Skeletal muscle cell (primary cell): ENCODE measurements at regions not wholly inside any gene's neighbourhood (a gene's known extent, or its start where the extent isn't known, plus 50 kb on each side); places are given as distances from the start of the nearest gene placed in this dataset.
A peak's percentile ranks its signal among the peaks of the same experiment; 100 is the strongest.

ENCODE experiments used
- DNase-seq: peaks from one replicate; pipeline ENCODE4 v3.0.0-alpha.2; 2010; ENCODE audit warnings: low read depth
- H3K4me3 ChIP-seq: 2 replicates; pipeline ENCODE4 v1.5.1; 2011; ENCODE audit warnings: low read depth, mild to moderate bottlenecking, control low read depth, low read length, moderate library complexity

GRCh38 chr5:115417076-115417475, 120.6 kb upstream of the CCDC112 start:
- no peak overlapping the region for H3K4me3 ChIP-seq
- DNase-seq, result no peak

DNA sequence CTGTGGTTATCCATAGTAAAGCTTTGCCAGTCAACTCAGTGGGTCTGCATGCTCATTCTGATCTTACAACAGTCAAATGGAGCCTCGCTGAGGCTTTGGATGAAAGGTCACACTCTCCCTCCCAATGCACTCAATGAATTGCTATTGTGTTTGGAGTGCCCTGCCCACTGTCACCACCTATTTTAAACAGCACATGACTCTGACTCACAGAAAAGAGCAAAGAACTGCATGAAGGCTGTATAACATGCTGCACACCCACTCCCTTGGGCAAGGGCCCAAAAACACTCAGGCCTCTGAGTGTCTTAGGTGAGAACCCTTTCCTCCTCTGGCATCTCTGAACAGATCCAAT, 118.7 kb upstream of the CCDC112 start:
- H3K4me3 ChIP-seq, result no peak overlapping the region
- peak; percentile 81 for DNase-seq

- peak; percentile 92 for DNase-seq
- H3K4me3 ChIP-seq, result no peak overlapping the region
Observed at GRCh38 chr5:115414406-115415142, 118.1 kb upstream of the CCDC112 start.

DNA sequence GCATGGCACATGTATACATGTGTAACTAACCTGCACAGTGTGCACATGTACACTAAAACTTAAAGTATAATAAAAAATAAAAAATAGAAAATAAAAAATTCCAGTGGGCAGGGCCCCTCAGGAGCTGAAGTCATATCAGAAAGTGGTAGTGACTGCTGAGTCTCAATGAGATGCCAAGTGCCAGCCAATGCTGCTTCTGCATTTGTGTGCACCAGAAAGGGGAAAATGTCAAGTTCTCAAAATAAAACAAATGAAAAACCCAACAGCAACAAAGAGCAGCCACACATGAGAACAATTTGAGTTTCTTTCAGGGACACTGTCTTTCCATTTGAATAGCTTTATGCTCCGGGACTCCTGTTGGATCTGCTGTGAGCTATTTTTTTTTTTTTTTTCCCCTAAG, 117.2 kb upstream of the CCDC112 start:
- no peak overlapping the region for H3K4me3 ChIP-seq
- DNase-seq, result no peak

GRCh38 chr5:115409094-115409493, 112.6 kb upstream of the CCDC112 start:
- DNase-seq, result no peak
- H3K4me3 ChIP-seq, result no peak overlapping the region

GRCh38 chr5:115402822-115403577, 106.5 kb upstream of the CCDC112 start:
- no peak overlapping the region for H3K4me3 ChIP-seq
- no peak for DNase-seq

- no peak for DNase-seq
- H3K4me3 ChIP-seq, result no peak overlapping the region
Observed at GRCh38 chr5:115402092-115402491, 105.6 kb upstream of the CCDC112 start.

GRCh38 chr5:115398719-115399118, 102.3 kb upstream of the CCDC112 start:
- peak; percentile 84 for DNase-seq
- no peak overlapping the region for H3K4me3 ChIP-seq

DNA sequence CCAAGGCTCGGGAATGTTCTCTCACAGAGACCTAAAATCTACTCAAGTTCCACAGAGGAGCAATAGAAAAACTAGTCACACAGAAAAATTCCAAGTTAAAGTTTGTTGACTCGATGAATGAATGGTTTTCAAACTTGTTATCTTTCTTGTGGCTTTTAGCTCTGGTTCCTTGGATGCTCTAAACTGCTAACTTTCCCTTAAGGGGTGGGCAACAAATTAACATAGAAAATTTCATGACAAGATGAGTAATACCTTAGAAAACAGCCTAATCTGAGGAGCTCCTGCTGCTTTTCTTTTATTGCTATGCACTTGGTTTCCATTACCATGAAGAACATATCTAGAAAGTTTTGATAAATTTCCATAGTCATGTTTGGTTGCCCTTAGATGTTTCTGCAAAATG, 100.2 kb upstream of the CCDC112 start:
- no peak overlapping the region for H3K4me3 ChIP-seq
- DNase-seq, result no peak

DNA sequence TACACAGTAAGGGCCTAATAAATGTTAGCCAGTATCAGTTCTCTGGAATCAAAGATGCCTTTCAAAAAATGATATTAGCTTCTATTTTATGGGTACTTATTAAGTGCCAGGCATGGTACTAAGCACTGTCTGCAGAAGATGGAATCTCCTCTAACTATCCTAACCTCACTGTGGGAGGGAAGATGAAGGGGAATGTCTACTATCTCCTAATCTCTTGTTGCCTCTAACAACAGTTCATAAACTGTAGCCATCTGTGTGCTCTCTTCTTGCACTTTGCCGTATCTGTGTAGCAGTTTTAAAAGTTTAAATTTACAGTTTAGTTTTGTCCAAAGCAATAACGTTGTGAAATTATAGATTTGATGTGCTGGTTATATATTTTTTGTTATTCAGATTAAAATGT, 99.6 kb upstream of the CCDC112 start:
- H3K4me3 ChIP-seq, result no peak overlapping the region
- no peak for DNase-seq

GRCh38 chr5:115394531-115394930, 98.1 kb upstream of the CCDC112 start:
- H3K4me3 ChIP-seq, result no peak overlapping the region
- no peak for DNase-seq

- no peak overlapping the region for H3K4me3 ChIP-seq
- DNase-seq, result no peak
Observed at GRCh38 chr5:115393239-115393638, 96.8 kb upstream of the CCDC112 start.

- no peak overlapping the region for H3K4me3 ChIP-seq
- DNase-seq, result no peak
Observed at GRCh38 chr5:115392611-115393010, 96.2 kb upstream of the CCDC112 start.

GRCh38 chr5:115391780-115392179, 95.3 kb upstream of the CCDC112 start:
- no peak overlapping the region for H3K4me3 ChIP-seq
- DNase-seq, result no peak

GRCh38 chr5:115389799-115390382, 93.4 kb upstream of the CCDC112 start:
- no peak overlapping the region for H3K4me3 ChIP-seq
- DNase-seq, result no peak

DNA sequence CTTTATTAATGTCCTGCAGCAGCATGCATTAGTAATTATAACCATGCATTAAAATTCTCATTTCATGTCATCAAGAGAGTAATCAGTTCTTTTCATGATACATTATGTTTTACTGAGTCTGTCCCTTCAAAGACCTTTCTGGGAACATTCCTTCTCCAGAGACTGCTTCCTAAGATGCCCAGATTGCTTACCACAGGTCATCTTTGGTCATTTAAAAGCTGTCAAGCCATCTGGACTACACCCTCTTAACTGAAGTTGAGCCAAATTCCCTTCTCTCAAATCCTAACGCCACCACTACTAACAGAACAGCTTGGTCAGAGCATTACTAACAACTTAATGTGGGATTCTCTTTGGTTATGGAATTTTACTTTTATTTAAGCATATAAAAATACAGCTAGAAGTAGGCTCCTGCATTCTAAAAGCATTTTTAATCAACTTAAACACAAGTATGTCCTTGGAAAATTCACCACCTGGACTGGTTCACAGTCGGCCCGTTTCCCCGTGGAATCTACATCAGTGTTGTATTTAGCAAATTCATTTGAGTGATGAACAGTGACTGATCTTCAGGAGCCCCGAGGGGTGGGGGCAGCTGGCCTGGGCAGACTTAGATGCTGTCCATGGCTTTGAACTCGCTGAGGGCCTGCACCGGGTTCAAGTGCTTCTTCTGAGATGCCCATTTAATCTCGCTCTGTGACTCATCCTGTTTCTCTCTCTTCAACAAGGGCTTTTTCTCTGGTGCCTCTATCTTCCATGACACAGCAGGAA, 92.8 kb upstream of the CCDC112 start:
- DNase-seq, result no peak
- no peak overlapping the region for H3K4me3 ChIP-seq

GRCh38 chr5:115388240-115388639, 91.8 kb upstream of the CCDC112 start:
- no peak overlapping the region for H3K4me3 ChIP-seq
- DNase-seq, result no peak

DNA sequence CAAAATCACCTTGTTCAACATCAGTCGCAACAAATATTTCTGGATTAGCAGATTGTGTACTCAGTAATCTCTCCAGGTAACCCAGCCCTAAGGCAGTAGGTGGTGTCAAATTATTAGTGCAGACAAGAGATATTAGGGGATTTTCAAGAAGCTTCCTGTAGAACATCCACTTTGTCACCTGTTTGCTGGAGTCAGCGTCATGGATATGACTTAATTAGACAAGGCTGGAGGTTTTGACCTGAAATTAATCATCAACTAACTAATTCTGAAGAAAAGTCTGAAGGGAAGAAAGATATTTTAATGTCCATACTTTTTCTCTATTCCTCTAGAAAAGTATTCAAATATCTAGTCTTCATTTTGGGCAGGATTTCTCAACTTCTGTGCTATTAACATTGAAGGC, 91.4 kb upstream of the CCDC112 start:
- no peak for DNase-seq
- H3K4me3 ChIP-seq, result no peak overlapping the region

DNA sequence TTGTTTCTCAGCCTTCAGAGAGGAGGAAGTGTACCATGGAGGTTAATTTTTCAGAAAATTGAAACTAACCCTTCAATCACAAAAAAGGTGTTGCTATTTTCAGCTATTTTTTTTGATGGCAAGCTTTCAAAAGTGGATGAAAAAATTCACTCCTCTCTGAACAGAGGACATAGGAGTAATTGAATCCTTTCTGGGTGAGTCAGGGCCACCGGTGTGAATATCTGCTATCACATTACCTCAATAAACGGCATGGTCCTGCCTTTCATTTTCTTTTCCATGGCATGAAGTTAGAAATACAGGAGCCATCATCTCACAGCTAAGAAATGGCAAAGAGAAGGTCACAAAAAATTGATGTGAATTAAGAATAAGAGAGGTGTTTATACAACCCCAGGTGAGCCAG, 90.2 kb upstream of the CCDC112 start:
- DNase-seq, result no peak

More for the DNA sequence above, 90.2 kb upstream of the CCDC112 start:
- no peak overlapping the region for H3K4me3 ChIP-seq
